BLaER1 (cell line): ENCODE measurements at regions not wholly inside any gene's neighbourhood (a gene's known extent, or its start where the extent isn't known, plus 50 kb on each side); places are given as distances from the start of the nearest gene placed in this dataset.

Source experiments
- H3K27ac ChIP-seq: shearing (Covaris generic); formaldehyde crosslinking; 2 replicates; pipeline ENCODE4 v1.8.1; 2022
- H3K27me3 ChIP-seq: shearing (Covaris generic); formaldehyde crosslinking; 2 replicates; pipeline ENCODE4 v1.8.1; 2022
- H3K36me3 ChIP-seq: shearing (Covaris generic); formaldehyde crosslinking; 2 replicates; pipeline ENCODE4 v1.8.1; 2022
- H3K4me1 ChIP-seq: shearing (Covaris generic); formaldehyde crosslinking; 2 replicates; pipeline ENCODE4 v1.8.1; 2022
- H3K4me2 ChIP-seq: shearing (Covaris generic); formaldehyde crosslinking; 2 replicates; pipeline ENCODE4 v1.8.1; 2022
- H3K4me3 ChIP-seq: shearing (Covaris generic); formaldehyde crosslinking; 2 replicates; pipeline ENCODE4 v1.8.1; 2022
- H3K9ac ChIP-seq: shearing (Covaris generic); formaldehyde crosslinking; 2 replicates; pipeline ENCODE4 v1.8.1; 2022
- H3K9me3 ChIP-seq: shearing (Covaris generic); formaldehyde crosslinking; 2 replicates; pipeline ENCODE4 v1.8.1; 2022
- H4K20me1 ChIP-seq: shearing (Covaris generic); formaldehyde crosslinking; 2 replicates; pipeline ENCODE4 v1.8.1; 2022
- Cebpa-rat ChIP-seq: shearing (Covaris generic); IDR thresholded peaks from 2 replicates; pipeline ENCODE4 v1.8.1; 2022

GRCh38 chr5:130896636-130897035, 268.4 kb downstream of the HINT1 start:
- H3K27me3 ChIP-seq = no peaks in the 10 kb centered on the region
- H3K27ac ChIP-seq = no peak overlapping the region
- no peak overlapping the region for H3K4me3 ChIP-seq
- H3K9ac ChIP-seq = no peak overlapping the region
- H3K4me1 ChIP-seq = no peaks in the 10 kb centered on the region
- H3K36me3 ChIP-seq = no peaks in the 10 kb centered on the region
- H3K4me2 ChIP-seq = no peak overlapping the region
- H3K9me3 ChIP-seq = no peaks in the 10 kb centered on the region
- no peaks in the 10 kb centered on the region for H4K20me1 ChIP-seq
- no peak for TF ChIP-seq Cebpa-rat

- H3K9me3 ChIP-seq = no peaks in the 10 kb centered on the region
Measured at GRCh38 chr5:130893006-130893405, 272.1 kb downstream of the HINT1 start.

GRCh38 chr5:130890610-130891009, 274.4 kb downstream of the HINT1 start:
- no peak overlapping the region for H3K4me3 ChIP-seq
- no peak for TF ChIP-seq Cebpa-rat
- H3K9ac ChIP-seq = no peak overlapping the region

More at GRCh38 chr5:130893006-130893405, 272.1 kb downstream of the HINT1 start:
- Histone ChIP-seq H3K4me2 (no peak overlapping the region), H4K20me1 (no peaks in the 10 kb centered on the region), H3K36me3 (no peaks in the 10 kb centered on the region), H3K4me1 (no peaks in the 10 kb centered on the region), H3K27me3 (no peaks in the 10 kb centered on the region), H3K9ac (no peak overlapping the region), H3K27ac (no peak overlapping the region), H3K4me3 (no peak overlapping the region)
- TF ChIP-seq Cebpa-rat = no peak

DNA sequence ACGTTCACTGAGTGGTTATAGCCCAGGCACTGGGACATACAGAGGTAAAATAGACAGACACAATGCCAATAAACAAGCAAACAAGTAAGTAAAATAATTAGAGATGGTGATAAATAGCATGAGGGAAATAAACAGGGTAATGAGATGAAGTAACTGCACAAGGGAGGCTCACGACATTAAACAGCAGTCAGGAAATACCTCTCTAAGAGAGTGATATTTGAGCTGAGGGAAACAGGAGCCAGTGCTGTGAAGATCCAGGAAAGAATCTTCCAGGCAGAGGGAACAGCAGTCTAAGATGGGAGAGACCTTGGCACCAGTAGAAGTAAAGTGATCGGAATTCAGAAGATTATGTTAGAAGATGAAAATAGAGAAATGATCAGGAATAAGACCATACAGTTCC, 279.4 kb downstream of the HINT1 start:
- Histone ChIP-seq H3K27ac (no peak overlapping the region), H3K27me3 (no peaks in the 10 kb centered on the region), H3K4me3 (no peak overlapping the region), H4K20me1 (no peaks in the 10 kb centered on the region), H3K9ac (no peak overlapping the region), H3K9me3 (no peaks in the 10 kb centered on the region), H3K4me2 (no peak overlapping the region), H3K36me3 (no peaks in the 10 kb centered on the region), H3K4me1 (no peaks in the 10 kb centered on the region)
- TF ChIP-seq Cebpa-rat = no peak

More at GRCh38 chr5:130890610-130891009, 274.4 kb downstream of the HINT1 start:
- Histone ChIP-seq H3K27me3 (no peaks in the 10 kb centered on the region), H3K9me3 (no peaks in the 10 kb centered on the region), H3K4me1 (no peaks in the 10 kb centered on the region), H3K36me3 (no peaks in the 10 kb centered on the region), H3K4me2 (no peak overlapping the region), H4K20me1 (no peaks in the 10 kb centered on the region), H3K27ac (no peak overlapping the region)

- H3K4me1 ChIP-seq = no peaks in the 10 kb centered on the region
- no peak overlapping the region for H3K4me3 ChIP-seq
- no peaks in the 10 kb centered on the region for H3K9me3 ChIP-seq
- TF ChIP-seq Cebpa-rat = no peak
- H4K20me1 ChIP-seq = no peaks in the 10 kb centered on the region
- H3K27me3 ChIP-seq = no peaks in the 10 kb centered on the region
- H3K9ac ChIP-seq = no peak overlapping the region
- H3K27ac ChIP-seq = no peak overlapping the region
- no peaks in the 10 kb centered on the region for H3K36me3 ChIP-seq
- H3K4me2 ChIP-seq = no peak overlapping the region
Measured at GRCh38 chr5:130885027-130885426, 280.0 kb downstream of the HINT1 start.

DNA sequence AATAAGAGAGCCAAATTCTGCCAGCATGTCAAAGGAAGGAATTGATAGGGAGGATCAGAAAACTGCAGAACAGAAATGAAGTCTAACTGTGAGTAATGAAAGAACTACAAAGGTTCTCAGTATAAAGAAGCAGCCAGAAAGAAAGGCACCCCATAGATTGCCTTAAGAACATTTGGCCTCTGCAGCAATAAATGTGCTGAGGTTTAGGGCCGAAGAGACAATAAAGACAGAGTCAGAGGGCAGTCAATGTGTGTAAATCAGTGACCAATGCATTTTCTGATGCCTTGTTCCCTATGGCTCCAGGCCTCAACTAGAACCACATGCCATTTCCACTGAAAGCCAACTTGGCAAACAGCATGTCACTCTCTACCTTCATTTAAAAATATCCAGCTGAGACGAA, 281.0 kb downstream of the HINT1 start:
- H3K4me2 ChIP-seq = no peak overlapping the region
- H3K4me1 ChIP-seq = no peaks in the 10 kb centered on the region
- no peak for TF ChIP-seq Cebpa-rat
- H3K27ac ChIP-seq = no peak overlapping the region
- H3K9me3 ChIP-seq = no peaks in the 10 kb centered on the region
- H3K4me3 ChIP-seq = no peak overlapping the region
- no peaks in the 10 kb centered on the region for H3K27me3 ChIP-seq
- no peak overlapping the region for H3K9ac ChIP-seq
- H4K20me1 ChIP-seq = no peaks in the 10 kb centered on the region
- H3K36me3 ChIP-seq = no peaks in the 10 kb centered on the region

GRCh38 chr5:130875656-130876055, 289.4 kb downstream of the HINT1 start:
- no peaks in the 10 kb centered on the region for H3K4me1 ChIP-seq
- H3K9me3 ChIP-seq = no peaks in the 10 kb centered on the region
- no peaks in the 10 kb centered on the region for H3K36me3 ChIP-seq
- H3K9ac ChIP-seq = no peak overlapping the region
- H4K20me1 ChIP-seq = no peaks in the 10 kb centered on the region
- H3K27ac ChIP-seq = no peak overlapping the region
- H3K4me3 ChIP-seq = no peak overlapping the region
- no peak for TF ChIP-seq Cebpa-rat
- H3K4me2 ChIP-seq = no peak overlapping the region
- H3K27me3 ChIP-seq = no peaks in the 10 kb centered on the region

GRCh38 chr5:130874861-130875417, 290.1 kb downstream of the HINT1 start:
- H3K4me2 ChIP-seq = no peak overlapping the region
- H3K9me3 ChIP-seq = no peaks in the 10 kb centered on the region
- no peak overlapping the region for H3K4me3 ChIP-seq
- TF ChIP-seq Cebpa-rat = no peak
- H3K27ac ChIP-seq = no peak overlapping the region
- H3K9ac ChIP-seq = no peak overlapping the region
- H3K36me3 ChIP-seq = no peaks in the 10 kb centered on the region
- no peaks in the 10 kb centered on the region for H3K27me3 ChIP-seq
- H3K4me1 ChIP-seq = no peaks in the 10 kb centered on the region
- H4K20me1 ChIP-seq = no peaks in the 10 kb centered on the region

GRCh38 chr5:130871346-130872086, 293.5 kb downstream of the HINT1 start:
- no peaks in the 10 kb centered on the region for H3K4me1 ChIP-seq
- H4K20me1 ChIP-seq = no peaks in the 10 kb centered on the region
- H3K27me3 ChIP-seq = no peaks in the 10 kb centered on the region
- no peaks in the 10 kb centered on the region for H3K9me3 ChIP-seq
- no peak overlapping the region for H3K9ac ChIP-seq
- H3K36me3 ChIP-seq = no peaks in the 10 kb centered on the region
- no peak for TF ChIP-seq Cebpa-rat
- H3K4me2 ChIP-seq = no peak overlapping the region
- H3K27ac ChIP-seq = no peak overlapping the region
- no peak overlapping the region for H3K4me3 ChIP-seq

GRCh38 chr5:130870691-130871090, 294.4 kb downstream of the HINT1 start:
- H3K4me1 ChIP-seq = no peaks in the 10 kb centered on the region
- no peak overlapping the region for H3K4me2 ChIP-seq
- TF ChIP-seq Cebpa-rat = no peak

More at GRCh38 chr5:130870691-130871090, 294.4 kb downstream of the HINT1 start:
- H3K27ac ChIP-seq = no peak overlapping the region
- H3K9me3 ChIP-seq = no peaks in the 10 kb centered on the region
- no peak overlapping the region for H3K4me3 ChIP-seq
- H3K9ac ChIP-seq = no peak overlapping the region
- no peaks in the 10 kb centered on the region for H3K36me3 ChIP-seq
- no peaks in the 10 kb centered on the region for H3K27me3 ChIP-seq
- H4K20me1 ChIP-seq = no peaks in the 10 kb centered on the region
